ENCODE measurements at regions not wholly inside any gene's neighbourhood (a gene's known extent, or its start where the extent isn't known, plus 50 kb on each side); places are given as distances from the start of the nearest gene placed in this dataset.

GRCh38 chr15:95266451-95267061 lies 1035.2 kb downstream of the MCTP2 start:
- H3K27me3 ChIP-seq, result no peaks in the 10 kb centered on the region
- no peaks in the 10 kb centered on the region for H3K9me3 ChIP-seq
- H3K36me3 ChIP-seq, result no peaks in the 10 kb centered on the region
- no peak for TF ChIP-seq CTCF (IDR thresholded peaks at IDR 0.05)
- peak in 1 of 2 donors; percentile 73 for DNase-seq
- H3K4me1 ChIP-seq, result peaks cover 0 to 92% (median 35%) of the 10 kb centered on the region in 4 donors
- peak overlapping the region; percentile 76 to 79 for H3K27ac ChIP-seq
- H3K4me3 ChIP-seq, result peak overlapping the region in 1 of 2 donors; percentile 2
- intact Hi-C loops (cut with DNase I; ENCODE audit: low total_unique reads), result loop anchor here (10.0 kb wide), 2 partner anchors 148 to 568 kb away; no protein-coding TSS in a partner anchor

- Histone ChIP-seq H3K4me3 (no peak overlapping the region), H3K27me3 (no peaks in the 10 kb centered on the region), H3K9me3 (no peaks in the 10 kb centered on the region), H3K27ac (peak overlapping the region; percentile 76 to 79), H3K4me1 (peaks cover 0 to 82% (median 34%) of the 10 kb centered on the region in 4 donors), H3K36me3 (no peaks in the 10 kb centered on the region)
- DNase-seq, result no peak
- intact Hi-C loops (cut with DNase I; ENCODE audit: low total_unique reads), result loop anchor here (10.0 kb wide), 2 partner anchors 147 to 567 kb away; no protein-coding TSS in a partner anchor
- TF ChIP-seq CTCF (IDR thresholded peaks at IDR 0.05), result no peak
These were observed 1036.1 kb downstream of the MCTP2 start for GRCh38 chr15:95267481-95267880.

GRCh38 chr15:95269242-95270183 lies 1038.2 kb downstream of the MCTP2 start:
- intact Hi-C loops (cut with DNase I; ENCODE audit: low total_unique reads), result loop anchor here (10.0 kb wide), 2 partner anchors 145 to 565 kb away; no protein-coding TSS in a partner anchor
- no peaks in the 10 kb centered on the region for H3K9me3 ChIP-seq
- no peak for TF ChIP-seq CTCF (IDR thresholded peaks at IDR 0.05)
- peaks cover 0 to 71% (median 26%) of the 10 kb centered on the region in 4 donors for H3K4me1 ChIP-seq
- H3K36me3 ChIP-seq, result no peaks in the 10 kb centered on the region
- H3K27me3 ChIP-seq, result no peaks in the 10 kb centered on the region
- H3K27ac ChIP-seq, result peak overlapping the region; percentile 76 to 79
- no peak overlapping the region for H3K4me3 ChIP-seq
- no peak for DNase-seq

GRCh38 chr15:95274101-95274500 lies 1042.7 kb downstream of the MCTP2 start:
- peaks cover 0 to 50% (median 18%) of the 10 kb centered on the region in 4 donors for H3K4me1 ChIP-seq
- DNase-seq, result no peak
- intact Hi-C loops (cut with DNase I; ENCODE audit: low total_unique reads), result no loop called here
- no peaks in the 10 kb centered on the region for H3K36me3 ChIP-seq
- no peaks in the 10 kb centered on the region for H3K9me3 ChIP-seq
- H3K27me3 ChIP-seq, result no peaks in the 10 kb centered on the region
- no peak overlapping the region for H3K4me3 ChIP-seq
- no peak for TF ChIP-seq CTCF (IDR thresholded peaks at IDR 0.05)
- peak overlapping the region in 1 of 2 donors; percentile 4 for H3K27ac ChIP-seq

- no peak for DNase-seq
- intact Hi-C loops (cut with DNase I; ENCODE audit: low total_unique reads), result no loop called here
- H3K9me3 ChIP-seq, result no peaks in the 10 kb centered on the region
- TF ChIP-seq CTCF (IDR thresholded peaks at IDR 0.05), result no peak
- peak overlapping the region; percentile 73 to 75 for H3K27ac ChIP-seq
- H3K4me3 ChIP-seq, result no peak overlapping the region
- H3K4me1 ChIP-seq, result peaks cover 0 to 65% (median 18%) of the 10 kb centered on the region in 4 donors
- H3K27me3 ChIP-seq, result no peaks in the 10 kb centered on the region
- no peaks in the 10 kb centered on the region for H3K36me3 ChIP-seq
These were observed 1045.9 kb downstream of the MCTP2 start for GRCh38 chr15:95277266-95277665.
